KMS-11 (cell line): ENCODE measurements at regions not wholly inside any gene's neighbourhood (a gene's known extent, or its start where the extent isn't known, plus 50 kb on each side); places are given as distances from the start of the nearest gene placed in this dataset.
"Not testable (repeated sequence)": the region's sequence is repeated elsewhere in the genome, so short reads cannot be mapped to it uniquely, and the experiment has no call there.

Experiments used
- H2AFZ ChIP-seq: fragments of 200-600 bp; sonication (generic); 2 replicates; pipeline ENCODE4 v1.6.1; 2016; ENCODE audit warnings: antibody characterized with exemption, mixed run types, low read depth
- H3K27ac ChIP-seq: fragments of 200-600 bp; sonication (generic); 2 replicates; pipeline ENCODE4 v1.6.1; 2016; ENCODE audit warnings: mild to moderate bottlenecking, mixed run types
- H3K27me3 ChIP-seq: fragments of 200-600 bp; sonication (generic); 2 replicates; pipeline ENCODE4 v1.6.1; 2017; ENCODE audit warnings: mild to moderate bottlenecking, low read depth, mixed run types, moderate library complexity; ENCODE audit not compliant: insufficient read depth
- H3K36me3 ChIP-seq: fragments of 200-600 bp; sonication (generic); 2 replicates; pipeline ENCODE4 v1.6.1; 2017; ENCODE audit warnings: mild to moderate bottlenecking, mixed run types; ENCODE audit not compliant: insufficient read depth
- H3K4me1 ChIP-seq: fragments of 200-600 bp; sonication (generic); 2 replicates; pipeline ENCODE4 v1.6.1; 2016; ENCODE audit warnings: mild to moderate bottlenecking, low read depth, mixed run types; ENCODE audit not compliant: poor library complexity, severe bottlenecking
- H3K4me2 ChIP-seq: fragments of 200-600 bp; sonication (generic); 2 replicates; pipeline ENCODE4 v1.7.0; 2016; ENCODE audit warnings: mild to moderate bottlenecking, mixed run types
- H3K4me3 ChIP-seq: fragments of 200-600 bp; sonication (generic); IDR thresholded peaks from 2 replicates; pipeline ENCODE4 v1.6.1; 2017; ENCODE audit warnings: low read depth, low read length, mixed read lengths; ENCODE audit not compliant: insufficient read depth
- H3K79me2 ChIP-seq: fragments of 200-600 bp; sonication (generic); 2 replicates; pipeline ENCODE4 v1.6.1; 2016; ENCODE audit warnings: low read depth, mixed run types; ENCODE audit not compliant: insufficient read depth
- H3K9ac ChIP-seq: fragments of 200-600 bp; sonication (generic); 2 replicates; pipeline ENCODE4 v1.6.1; 2016; ENCODE audit warnings: mild to moderate bottlenecking, mixed run types
- H4K20me1 ChIP-seq: fragments of 200-600 bp; sonication (generic); 2 replicates; pipeline ENCODE4 v1.6.1; 2016; ENCODE audit warnings: mild to moderate bottlenecking, mixed run types; ENCODE audit not compliant: insufficient read depth
- CTCF ChIP-seq: fragments of 200-600 bp; sonication (generic); conservative IDR thresholded peaks from 2 replicates; pipeline ENCODE4 v1.6.1; 2017; ENCODE audit warnings: low read depth, mild to moderate bottlenecking, antibody characterized with exemption, low read length, moderate library complexity, mixed read lengths

GRCh38 chrX:127404161-127404560, 584.6 kb downstream of the PRR32 start:
- no peak for TF ChIP-seq CTCF
- H3K27me3 ChIP-seq, result no peaks in the 10 kb centered on the region

GRCh38 chrX:127400231-127400630, 580.7 kb downstream of the PRR32 start:
- not testable (repeated sequence) for H3K27me3 ChIP-seq, H2AFZ ChIP-seq, H3K4me1 ChIP-seq

More at GRCh38 chrX:127404161-127404560, 584.6 kb downstream of the PRR32 start:
- Histone ChIP-seq H3K4me1 (no peaks in the 10 kb centered on the region), H3K27ac (no peak overlapping the region), H3K4me3 (no peak overlapping the region), H3K9ac (no peak overlapping the region), H2AFZ (no peak overlapping the region), H3K79me2 (no peaks in the 10 kb centered on the region), H4K20me1 (no peaks in the 10 kb centered on the region), H3K36me3 (no peaks in the 10 kb centered on the region), H3K4me2 (no peak overlapping the region)

GRCh38 chrX:127390316-127390715, 570.8 kb downstream of the PRR32 start:
- no peaks in the 10 kb centered on the region for H3K27me3 ChIP-seq
- no peak overlapping the region for H3K27ac ChIP-seq
- no peaks in the 10 kb centered on the region for H3K79me2 ChIP-seq
- no peak overlapping the region for H3K4me3 ChIP-seq
- H3K36me3 ChIP-seq, result no peaks in the 10 kb centered on the region
- H3K4me2 ChIP-seq, result no peak overlapping the region
- no peaks in the 10 kb centered on the region for H3K4me1 ChIP-seq
- no peak overlapping the region for H2AFZ ChIP-seq
- no peak for TF ChIP-seq CTCF
- H3K9ac ChIP-seq, result no peak overlapping the region
- H4K20me1 ChIP-seq, result no peaks in the 10 kb centered on the region

More at GRCh38 chrX:127400231-127400630, 580.7 kb downstream of the PRR32 start:
- not testable (repeated sequence) for H3K79me2 ChIP-seq, H3K4me3 ChIP-seq, H4K20me1 ChIP-seq, H3K27ac ChIP-seq, H3K36me3 ChIP-seq, H3K9ac ChIP-seq, H3K4me2 ChIP-seq

- no peaks in the 10 kb centered on the region for H3K27me3 ChIP-seq
- H3K4me2 ChIP-seq, result no peak overlapping the region
These were observed 570.4 kb downstream of the PRR32 start for GRCh38 chrX:127389900-127390299.

More at GRCh38 chrX:127389900-127390299, 570.4 kb downstream of the PRR32 start:
- no peaks in the 10 kb centered on the region for H4K20me1 ChIP-seq
- H3K36me3 ChIP-seq, result no peaks in the 10 kb centered on the region
- H2AFZ ChIP-seq, result no peak overlapping the region
- no peak overlapping the region for H3K4me3 ChIP-seq
- H3K27ac ChIP-seq, result no peak overlapping the region
- no peak overlapping the region for H3K9ac ChIP-seq
- no peaks in the 10 kb centered on the region for H3K4me1 ChIP-seq
- no peak for TF ChIP-seq CTCF
- H3K79me2 ChIP-seq, result no peaks in the 10 kb centered on the region
